Keratinocyte (primary cell): ENCODE measurements at regions not wholly inside any gene's neighbourhood (a gene's known extent, or its start where the extent isn't known, plus 50 kb on each side); places are given as distances from the start of the nearest gene placed in this dataset.

Experiments
- EZH2 ChIP-seq: IDR thresholded peaks from one replicate; pipeline ENCODE4 v1.6.1; 2012; ENCODE audit warnings: inconsistent platforms, mild to moderate bottlenecking, low read length, moderate library complexity
- TF ChIP-seq, protein P1 (sequence below), 3 experiments: IDR thresholded peaks in 1 of 3; conservative IDR thresholded peaks in 1 of 3; optimal IDR thresholded peaks in 1 of 3; 2 replicates in 2 of 3; 3 replicates in 1 of 3; pipeline versions ENCODE3 to v1.5.1; 2011; ENCODE audit warnings: low read length in 3 of 3, mild to moderate bottlenecking in 3 of 3, moderate library complexity in 2 of 3, control low read depth in 1 of 3, inconsistent platforms in 1 of 3; ENCODE audit not compliant: insufficient read depth in 2 of 3; ENCODE audit errors: extremely low read depth in 1 of 3

DNA sequence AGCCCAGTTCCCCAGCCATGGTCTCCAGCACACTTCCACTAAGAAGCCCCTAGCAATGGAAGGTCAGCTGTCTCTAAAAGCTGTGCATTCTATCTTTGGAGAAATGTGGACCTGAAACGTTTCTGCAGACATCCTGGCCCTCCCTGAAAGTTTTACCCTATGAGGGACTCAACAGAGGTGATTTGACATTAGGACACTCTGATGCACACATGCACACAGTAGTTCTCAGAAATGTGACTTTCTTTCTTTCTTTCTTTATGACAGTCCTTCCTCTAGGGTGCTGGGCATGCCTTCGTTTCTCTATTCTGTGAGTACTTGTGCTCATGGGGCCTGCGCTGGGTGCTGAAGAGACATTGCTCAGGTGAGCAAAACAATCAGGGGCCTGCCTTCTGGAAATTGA is 857.3 kb downstream of the RNF144A start:
- TF ChIP-seq, protein P1, sequence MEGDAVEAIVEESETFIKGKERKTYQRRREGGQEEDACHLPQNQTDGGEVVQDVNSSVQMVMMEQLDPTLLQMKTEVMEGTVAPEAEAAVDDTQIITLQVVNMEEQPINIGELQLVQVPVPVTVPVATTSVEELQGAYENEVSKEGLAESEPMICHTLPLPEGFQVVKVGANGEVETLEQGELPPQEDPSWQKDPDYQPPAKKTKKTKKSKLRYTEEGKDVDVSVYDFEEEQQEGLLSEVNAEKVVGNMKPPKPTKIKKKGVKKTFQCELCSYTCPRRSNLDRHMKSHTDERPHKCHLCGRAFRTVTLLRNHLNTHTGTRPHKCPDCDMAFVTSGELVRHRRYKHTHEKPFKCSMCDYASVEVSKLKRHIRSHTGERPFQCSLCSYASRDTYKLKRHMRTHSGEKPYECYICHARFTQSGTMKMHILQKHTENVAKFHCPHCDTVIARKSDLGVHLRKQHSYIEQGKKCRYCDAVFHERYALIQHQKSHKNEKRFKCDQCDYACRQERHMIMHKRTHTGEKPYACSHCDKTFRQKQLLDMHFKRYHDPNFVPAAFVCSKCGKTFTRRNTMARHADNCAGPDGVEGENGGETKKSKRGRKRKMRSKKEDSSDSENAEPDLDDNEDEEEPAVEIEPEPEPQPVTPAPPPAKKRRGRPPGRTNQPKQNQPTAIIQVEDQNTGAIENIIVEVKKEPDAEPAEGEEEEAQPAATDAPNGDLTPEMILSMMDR (optimal IDR thresholded peaks at IDR 0.05 in 1 of 3, IDR thresholded peaks at IDR 0.05 in 1 of 3, conservative IDR thresholded peaks at IDR 0.05 in 1 of 3; ENCODE audit: extremely low read depth in 1 of 3, insufficient read depth in 2 of 3, low read length in 3 of 3): no peak
- no peak for TF ChIP-seq EZH2
